ENCODE measurements at regions not wholly inside any gene's neighbourhood (a gene's known extent, or its start where the extent isn't known, plus 50 kb on each side); places are given as distances from the start of the nearest gene placed in this dataset.

DNA sequence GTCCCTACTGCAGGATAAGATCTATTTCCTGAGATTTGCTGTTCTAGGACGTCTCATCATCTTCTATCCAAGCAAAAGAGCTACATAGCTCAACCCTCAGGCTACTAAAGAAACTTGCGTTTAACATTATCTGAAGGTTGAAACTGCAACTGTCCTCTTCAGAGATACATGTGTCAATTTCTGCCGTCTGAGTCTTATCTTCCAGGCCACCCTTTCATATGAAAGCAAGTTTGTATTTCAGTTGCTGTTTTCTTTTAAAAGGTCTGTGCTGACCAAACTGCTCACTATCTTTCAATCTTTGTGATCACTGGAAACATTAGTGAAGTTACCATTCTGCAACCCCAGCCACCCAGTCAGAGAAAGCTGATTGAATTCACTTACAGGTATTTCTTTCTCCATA is 108.6 kb upstream of the RAB3GAP2 start:
- no peaks in the 10 kb centered on the region for H4K20me1 ChIP-seq (ENCODE audit: insufficient read depth)
- no peaks in the 10 kb centered on the region for H3K9me3 ChIP-seq (ENCODE audit: low read length)
- H3K9me2 ChIP-seq (ENCODE audit: insufficient read depth, low read length) = no peaks in the 10 kb centered on the region
- H3F3A ChIP-seq (ENCODE audit: insufficient read depth, low read length, poor library complexity, severe bottlenecking) = no peaks in the 10 kb centered on the region
- TF ChIP-seq EZH2 (IDR thresholded peaks at IDR 0.05; ENCODE audit: borderline replicate concordance, insufficient read depth, low read length, poor library complexity, severe bottlenecking) (no peak), TAF1 (IDR thresholded peaks at IDR 0.05; ENCODE audit: low read depth) (no peak), SMC3 (conservative IDR thresholded peaks at IDR 0.05; ENCODE audit: poor library complexity) (no peak), MXI1 (conservative IDR thresholded peaks at IDR 0.05; ENCODE audit: poor library complexity, severe bottlenecking) (no peak), POLR2AphosphoS5 (IDR thresholded peaks at IDR 0.05) (no peak), EP300 (conservative IDR thresholded peaks at IDR 0.05; ENCODE audit: poor library complexity, severe bottlenecking) (no peak), RAD21 (conservative IDR thresholded peaks at IDR 0.05) (no peak)
- TF ChIP-seq, protein P1, sequence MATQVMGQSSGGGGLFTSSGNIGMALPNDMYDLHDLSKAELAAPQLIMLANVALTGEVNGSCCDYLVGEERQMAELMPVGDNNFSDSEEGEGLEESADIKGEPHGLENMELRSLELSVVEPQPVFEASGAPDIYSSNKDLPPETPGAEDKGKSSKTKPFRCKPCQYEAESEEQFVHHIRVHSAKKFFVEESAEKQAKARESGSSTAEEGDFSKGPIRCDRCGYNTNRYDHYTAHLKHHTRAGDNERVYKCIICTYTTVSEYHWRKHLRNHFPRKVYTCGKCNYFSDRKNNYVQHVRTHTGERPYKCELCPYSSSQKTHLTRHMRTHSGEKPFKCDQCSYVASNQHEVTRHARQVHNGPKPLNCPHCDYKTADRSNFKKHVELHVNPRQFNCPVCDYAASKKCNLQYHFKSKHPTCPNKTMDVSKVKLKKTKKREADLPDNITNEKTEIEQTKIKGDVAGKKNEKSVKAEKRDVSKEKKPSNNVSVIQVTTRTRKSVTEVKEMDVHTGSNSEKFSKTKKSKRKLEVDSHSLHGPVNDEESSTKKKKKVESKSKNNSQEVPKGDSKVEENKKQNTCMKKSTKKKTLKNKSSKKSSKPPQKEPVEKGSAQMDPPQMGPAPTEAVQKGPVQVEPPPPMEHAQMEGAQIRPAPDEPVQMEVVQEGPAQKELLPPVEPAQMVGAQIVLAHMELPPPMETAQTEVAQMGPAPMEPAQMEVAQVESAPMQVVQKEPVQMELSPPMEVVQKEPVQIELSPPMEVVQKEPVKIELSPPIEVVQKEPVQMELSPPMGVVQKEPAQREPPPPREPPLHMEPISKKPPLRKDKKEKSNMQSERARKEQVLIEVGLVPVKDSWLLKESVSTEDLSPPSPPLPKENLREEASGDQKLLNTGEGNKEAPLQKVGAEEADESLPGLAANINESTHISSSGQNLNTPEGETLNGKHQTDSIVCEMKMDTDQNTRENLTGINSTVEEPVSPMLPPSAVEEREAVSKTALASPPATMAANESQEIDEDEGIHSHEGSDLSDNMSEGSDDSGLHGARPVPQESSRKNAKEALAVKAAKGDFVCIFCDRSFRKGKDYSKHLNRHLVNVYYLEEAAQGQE (IDR thresholded peaks at IDR 0.05; ENCODE audit: borderline replicate concordance) = no peak
- TF ChIP-seq, protein P2, sequence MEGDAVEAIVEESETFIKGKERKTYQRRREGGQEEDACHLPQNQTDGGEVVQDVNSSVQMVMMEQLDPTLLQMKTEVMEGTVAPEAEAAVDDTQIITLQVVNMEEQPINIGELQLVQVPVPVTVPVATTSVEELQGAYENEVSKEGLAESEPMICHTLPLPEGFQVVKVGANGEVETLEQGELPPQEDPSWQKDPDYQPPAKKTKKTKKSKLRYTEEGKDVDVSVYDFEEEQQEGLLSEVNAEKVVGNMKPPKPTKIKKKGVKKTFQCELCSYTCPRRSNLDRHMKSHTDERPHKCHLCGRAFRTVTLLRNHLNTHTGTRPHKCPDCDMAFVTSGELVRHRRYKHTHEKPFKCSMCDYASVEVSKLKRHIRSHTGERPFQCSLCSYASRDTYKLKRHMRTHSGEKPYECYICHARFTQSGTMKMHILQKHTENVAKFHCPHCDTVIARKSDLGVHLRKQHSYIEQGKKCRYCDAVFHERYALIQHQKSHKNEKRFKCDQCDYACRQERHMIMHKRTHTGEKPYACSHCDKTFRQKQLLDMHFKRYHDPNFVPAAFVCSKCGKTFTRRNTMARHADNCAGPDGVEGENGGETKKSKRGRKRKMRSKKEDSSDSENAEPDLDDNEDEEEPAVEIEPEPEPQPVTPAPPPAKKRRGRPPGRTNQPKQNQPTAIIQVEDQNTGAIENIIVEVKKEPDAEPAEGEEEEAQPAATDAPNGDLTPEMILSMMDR (IDR thresholded peaks at IDR 0.05; ENCODE audit: poor library complexity, severe bottlenecking) = no peak
- no peaks in the 10 kb centered on the region for H3K79me2 ChIP-seq (replicated peaks; ENCODE audit: insufficient read depth, low read length)
- H3K9ac ChIP-seq (ENCODE audit: low read length) = no peak overlapping the region
- no peaks in the 10 kb centered on the region for H3K36me3 ChIP-seq (ENCODE audit: insufficient read depth, low read length)
- H3K27ac ChIP-seq (ENCODE audit: low read length) = no peak overlapping the region
- H3K27me3 ChIP-seq (ENCODE audit: insufficient read depth, low read depth, low read length) = no peaks in the 10 kb centered on the region
- H2AFZ ChIP-seq (ENCODE audit: low read depth, low read length) = no peak overlapping the region
- H3K4me3 ChIP-seq (ENCODE audit: low read length) = no peak overlapping the region
- no peak overlapping the region for H3K4me2 ChIP-seq (ENCODE audit: low read length)

DNA sequence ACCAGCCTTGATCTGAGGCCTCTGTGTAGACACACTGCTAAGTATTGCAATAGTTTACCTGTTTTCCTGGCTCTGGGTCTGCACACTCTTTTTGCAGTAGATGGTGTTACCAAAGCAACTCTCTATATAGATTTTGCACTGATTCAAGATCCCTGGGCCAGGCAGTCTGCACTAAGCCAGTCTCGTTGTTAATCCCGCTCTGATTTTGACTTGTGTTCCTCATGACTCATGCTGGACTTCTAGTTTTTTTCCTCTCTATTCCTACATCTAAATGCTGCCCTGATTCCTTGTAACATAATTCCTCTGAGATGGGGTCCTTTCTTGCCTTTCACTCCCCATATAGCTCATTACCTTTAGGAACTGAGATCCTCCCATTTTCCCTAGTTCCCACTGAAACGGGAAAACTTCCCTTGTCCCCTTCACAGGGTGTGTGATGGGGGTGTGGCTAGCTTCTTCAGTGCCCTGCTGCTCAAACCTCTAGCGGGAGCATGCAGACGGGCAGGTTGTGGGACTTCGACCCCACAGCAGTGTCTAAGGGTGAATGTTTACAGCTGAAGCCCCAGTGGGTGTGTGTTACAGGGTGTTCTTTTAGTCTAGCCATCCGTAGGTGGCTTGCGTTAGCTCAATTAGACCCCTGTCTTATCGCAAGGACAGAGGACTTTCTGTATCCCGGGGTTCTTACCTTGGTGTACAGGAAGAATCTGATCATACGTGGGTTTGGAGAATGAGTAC is 106.5 kb upstream of the RAB3GAP2 start:
- Histone ChIP-seq H3F3A (ENCODE audit: insufficient read depth, low read length, poor library complexity, severe bottlenecking) (no peaks in the 10 kb centered on the region), H3K79me2 (replicated peaks; ENCODE audit: insufficient read depth, low read length) (no peaks in the 10 kb centered on the region), H3K4me3 (ENCODE audit: low read length) (no peak overlapping the region), H3K27ac (ENCODE audit: low read length) (no peak overlapping the region), H3K27me3 (ENCODE audit: insufficient read depth, low read depth, low read length) (no peaks in the 10 kb centered on the region), H3K9me3 (ENCODE audit: low read length) (no peaks in the 10 kb centered on the region), H3K9me2 (ENCODE audit: insufficient read depth, low read length) (no peaks in the 10 kb centered on the region), H2AFZ (ENCODE audit: low read depth, low read length) (no peak overlapping the region), H3K4me2 (ENCODE audit: low read length) (no peak overlapping the region), H4K20me1 (ENCODE audit: insufficient read depth) (no peaks in the 10 kb centered on the region), H3K9ac (ENCODE audit: low read length) (no peak overlapping the region), H3K36me3 (ENCODE audit: insufficient read depth, low read length) (no peaks in the 10 kb centered on the region)
- no peak for TF ChIP-seq RAD21 (conservative IDR thresholded peaks at IDR 0.05)
- TF ChIP-seq SMC3 (conservative IDR thresholded peaks at IDR 0.05; ENCODE audit: poor library complexity) = no peak
- no peak for TF ChIP-seq MXI1 (conservative IDR thresholded peaks at IDR 0.05; ENCODE audit: poor library complexity, severe bottlenecking)
- no peak for TF ChIP-seq EZH2 (IDR thresholded peaks at IDR 0.05; ENCODE audit: borderline replicate concordance, insufficient read depth, low read length, poor library complexity, severe bottlenecking)
- TF ChIP-seq TAF1 (IDR thresholded peaks at IDR 0.05; ENCODE audit: low read depth) = no peak
- TF ChIP-seq, protein P2 (IDR thresholded peaks at IDR 0.05; ENCODE audit: poor library complexity, severe bottlenecking) = no peak
- TF ChIP-seq, protein P1 (IDR thresholded peaks at IDR 0.05; ENCODE audit: borderline replicate concordance) = no peak
- TF ChIP-seq EP300 (conservative IDR thresholded peaks at IDR 0.05; ENCODE audit: poor library complexity, severe bottlenecking) = no peak
- no peak for TF ChIP-seq POLR2AphosphoS5 (IDR thresholded peaks at IDR 0.05)
